SIG-M5 treated with dmso at 0.1 percent for 504 hours (cell line): ENCODE measurements at regions not wholly inside any gene's neighbourhood (a gene's known extent, or its start where the extent isn't known, plus 50 kb on each side); places are given as distances from the start of the nearest gene placed in this dataset.

Experiments
- DNase-seq: peaks from one replicate; lab custom pipeline; 2025; ENCODE audit not compliant: unreplicated experiment; lab: John Stamatoyannopoulos, UW

- DNase-seq: no peak
Measured at GRCh38 chrX:45756557-45756956, 555.9 kb upstream of the DIPK2B start.

- peak; percentile 55 for DNase-seq
Measured at GRCh38 chrX:45755703-45756102, 555.0 kb upstream of the DIPK2B start.

- no peak for DNase-seq
Measured at GRCh38 chrX:45751156-45751555, 550.5 kb upstream of the DIPK2B start.

- no peak for DNase-seq
Measured at GRCh38 chrX:45750639-45751038, 550.0 kb upstream of the DIPK2B start.

GRCh38 chrX:45749375-45749774, 548.7 kb upstream of the DIPK2B start:
- DNase-seq: no peak

- DNase-seq: no peak
Measured at GRCh38 chrX:45748369-45748774, 547.7 kb upstream of the DIPK2B start.

- no peak for DNase-seq
Measured at GRCh38 chrX:45747905-45748304, 547.2 kb upstream of the DIPK2B start.

GRCh38 chrX:45745479-45745878, 544.8 kb upstream of the DIPK2B start:
- DNase-seq: no peak

- DNase-seq: peak; percentile 10
Measured at GRCh38 chrX:45743906-45744625, 543.4 kb upstream of the DIPK2B start.

GRCh38 chrX:45743081-45743533, 542.4 kb upstream of the DIPK2B start:
- peak; percentile 38 for DNase-seq

- no peak for DNase-seq
Measured at GRCh38 chrX:45740291-45740690, 539.6 kb upstream of the DIPK2B start.

- DNase-seq: no peak
Measured at GRCh38 chrX:45735571-45735970, 534.9 kb upstream of the DIPK2B start.

GRCh38 chrX:45731448-45731847, 530.8 kb upstream of the DIPK2B start:
- no peak for DNase-seq

GRCh38 chrX:45727761-45728160, 527.1 kb upstream of the DIPK2B start:
- DNase-seq: no peak

GRCh38 chrX:45722471-45722870, 521.8 kb upstream of the DIPK2B start:
- no peak for DNase-seq

- DNase-seq: no peak
Measured at GRCh38 chrX:45719751-45720501, 519.2 kb upstream of the DIPK2B start.

- no peak for DNase-seq
Measured at GRCh38 chrX:45718676-45719075, 518.0 kb upstream of the DIPK2B start.

- no peak for DNase-seq
Measured at GRCh38 chrX:45716750-45717149, 516.1 kb upstream of the DIPK2B start.

- no peak for DNase-seq
Measured at GRCh38 chrX:45715748-45716147, 515.1 kb upstream of the DIPK2B start.

- DNase-seq: peak; percentile 48
Measured at GRCh38 chrX:45714866-45715265, 514.2 kb upstream of the DIPK2B start.

GRCh38 chrX:45712067-45712466, 511.4 kb upstream of the DIPK2B start:
- DNase-seq: no peak

- no peak for DNase-seq
Measured at GRCh38 chrX:45711231-45711630, 510.6 kb upstream of the DIPK2B start.
